Colonic mucosa (tissue), 4 donors: ENCODE measurements at regions not wholly inside any gene's neighbourhood (a gene's known extent, or its start where the extent isn't known, plus 50 kb on each side); places are given as distances from the start of the nearest gene placed in this dataset.

Experiments
- DNase-seq: peaks from one replicate; pipeline ENCODE4 v3.0.0-alpha.2; 2020
- H3K27ac ChIP-seq: fragments of 200-600 bp; one replicate; pipeline ENCODE4 v1.8.0; 2021
- H3K27me3 ChIP-seq: fragments of 200-600 bp; one replicate; pipeline ENCODE4 v1.8.0; 2021
- H3K36me3 ChIP-seq: fragments of 200-600 bp; one replicate; pipeline ENCODE4 v1.8.0; 2021
- H3K4me1 ChIP-seq: fragments of 200-600 bp; one replicate; pipeline ENCODE4 v1.8.0; 2021; ENCODE audit warnings: mild to moderate bottlenecking
- H3K4me3 ChIP-seq: fragments of 200-600 bp; one replicate; pipeline ENCODE4 v1.8.0; 2021
- H3K9ac ChIP-seq, 2 donors: one replicate each; pipeline ENCODE4 v1.7.0; 2013; ENCODE audit warnings: control low read depth in 2 of 2, low read depth in 2 of 2, low read length in 2 of 2
- H3K9me3 ChIP-seq: fragments of 200-600 bp; one replicate; pipeline ENCODE4 v1.8.0; 2021
- intact Hi-C: fragments of 100-400 bp; cut with DNase I; formaldehyde crosslinking; loops from one replicate; pipeline ENCODE4 v1.14.1; 2022
- TF ChIP-seq, protein P1 (sequence below): fragments of 200-600 bp; IDR thresholded peaks from one replicate; pipeline ENCODE4 v1.8.0; 2022; ENCODE audit warnings: antibody characterized with exemption, mild to moderate bottlenecking
- donor health status: healthy.
- donor health status: DM: no; HTN: no; CAD: no.
- donor health status: DM: no; HTN: no; CAD: no.

DNA sequence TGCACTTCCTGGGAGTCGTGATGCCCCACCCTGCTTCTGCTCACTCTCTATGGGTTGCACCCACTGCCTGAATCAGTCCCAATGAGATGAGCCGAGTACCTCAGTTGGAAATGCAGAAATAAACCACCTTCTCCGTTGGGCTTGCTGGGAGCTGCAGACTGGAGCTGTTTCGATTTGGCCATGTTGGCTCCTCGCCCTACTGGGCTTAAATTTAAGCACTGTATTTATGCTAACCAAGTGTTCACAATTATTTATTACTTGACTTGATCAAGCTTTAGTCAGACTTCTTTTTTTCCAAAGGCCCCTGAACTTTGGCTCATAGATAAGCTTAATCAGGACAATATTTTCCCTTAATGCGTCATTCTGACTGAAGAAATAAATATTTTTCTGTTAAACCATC lies 1072.4 kb upstream of the CDH9 start:
- intact Hi-C loops, result no loop called here
- no peak overlapping the region for H3K27ac ChIP-seq
- no peaks in the 10 kb centered on the region for H3K27me3 ChIP-seq
- no peaks in the 10 kb centered on the region for H3K9me3 ChIP-seq
- H3K4me1 ChIP-seq, result no peaks in the 10 kb centered on the region
- TF ChIP-seq, protein P1, sequence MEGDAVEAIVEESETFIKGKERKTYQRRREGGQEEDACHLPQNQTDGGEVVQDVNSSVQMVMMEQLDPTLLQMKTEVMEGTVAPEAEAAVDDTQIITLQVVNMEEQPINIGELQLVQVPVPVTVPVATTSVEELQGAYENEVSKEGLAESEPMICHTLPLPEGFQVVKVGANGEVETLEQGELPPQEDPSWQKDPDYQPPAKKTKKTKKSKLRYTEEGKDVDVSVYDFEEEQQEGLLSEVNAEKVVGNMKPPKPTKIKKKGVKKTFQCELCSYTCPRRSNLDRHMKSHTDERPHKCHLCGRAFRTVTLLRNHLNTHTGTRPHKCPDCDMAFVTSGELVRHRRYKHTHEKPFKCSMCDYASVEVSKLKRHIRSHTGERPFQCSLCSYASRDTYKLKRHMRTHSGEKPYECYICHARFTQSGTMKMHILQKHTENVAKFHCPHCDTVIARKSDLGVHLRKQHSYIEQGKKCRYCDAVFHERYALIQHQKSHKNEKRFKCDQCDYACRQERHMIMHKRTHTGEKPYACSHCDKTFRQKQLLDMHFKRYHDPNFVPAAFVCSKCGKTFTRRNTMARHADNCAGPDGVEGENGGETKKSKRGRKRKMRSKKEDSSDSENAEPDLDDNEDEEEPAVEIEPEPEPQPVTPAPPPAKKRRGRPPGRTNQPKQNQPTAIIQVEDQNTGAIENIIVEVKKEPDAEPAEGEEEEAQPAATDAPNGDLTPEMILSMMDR, result no peak
- H3K4me3 ChIP-seq, result no peak overlapping the region
- no peak for DNase-seq
- H3K9ac ChIP-seq, result no peak overlapping the region
- no peaks in the 10 kb centered on the region for H3K36me3 ChIP-seq

DNA sequence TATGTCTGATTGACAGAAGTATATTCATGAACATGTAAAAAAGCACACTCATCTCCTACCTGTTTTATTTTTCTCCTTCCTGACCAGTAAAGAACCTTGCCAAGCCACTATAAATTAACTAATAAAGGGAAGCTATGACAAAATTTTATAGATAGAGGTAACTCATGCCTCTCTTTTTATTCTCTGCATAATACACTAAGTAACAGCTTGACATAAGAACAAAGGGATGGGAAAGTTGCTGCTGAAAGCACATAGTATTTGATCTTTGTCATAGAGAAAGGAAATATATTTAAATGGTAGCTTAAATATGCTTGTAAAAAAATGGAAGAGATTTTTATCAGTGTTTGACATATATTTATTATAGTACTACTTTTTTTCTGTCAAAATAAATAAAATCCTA lies 1065.7 kb upstream of the CDH9 start:
- Histone ChIP-seq H3K27ac (no peak overlapping the region), H3K4me3 (no peak overlapping the region), H3K9me3 (no peaks in the 10 kb centered on the region), H3K36me3 (no peaks in the 10 kb centered on the region), H3K4me1 (no peaks in the 10 kb centered on the region), H3K9ac (no peak overlapping the region), H3K27me3 (no peaks in the 10 kb centered on the region)
- intact Hi-C loops, result no loop called here
- no peak for DNase-seq
- TF ChIP-seq, protein P1, result no peak

DNA sequence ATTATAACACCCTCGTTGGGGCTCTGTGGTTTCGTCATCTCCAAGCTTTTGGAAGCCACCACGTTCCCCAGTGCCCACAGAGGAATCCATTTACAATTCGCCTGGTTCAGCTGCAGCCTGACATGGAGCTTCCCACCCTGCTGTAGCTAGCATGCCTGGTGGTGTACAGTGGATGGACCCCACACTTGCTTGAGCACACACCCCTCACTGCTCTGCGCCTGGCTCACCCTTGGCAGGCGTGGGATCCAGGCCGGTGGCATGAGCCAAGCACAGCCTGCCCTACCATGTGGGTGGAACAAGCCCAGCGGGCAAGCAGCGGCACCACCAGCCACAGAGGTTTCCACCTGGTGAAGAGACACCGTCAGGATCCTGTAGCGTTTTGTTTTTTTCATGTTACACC lies 1045.7 kb upstream of the CDH9 start:
- no peak overlapping the region for H3K4me3 ChIP-seq
- H3K27ac ChIP-seq, result no peak overlapping the region
- intact Hi-C loops, result no loop called here
- H3K36me3 ChIP-seq, result no peaks in the 10 kb centered on the region
- no peaks in the 10 kb centered on the region for H3K27me3 ChIP-seq
- no peak overlapping the region for H3K9ac ChIP-seq
- no peak for DNase-seq
- TF ChIP-seq, protein P1, result no peak
- no peaks in the 10 kb centered on the region for H3K9me3 ChIP-seq
- H3K4me1 ChIP-seq, result no peaks in the 10 kb centered on the region

DNA sequence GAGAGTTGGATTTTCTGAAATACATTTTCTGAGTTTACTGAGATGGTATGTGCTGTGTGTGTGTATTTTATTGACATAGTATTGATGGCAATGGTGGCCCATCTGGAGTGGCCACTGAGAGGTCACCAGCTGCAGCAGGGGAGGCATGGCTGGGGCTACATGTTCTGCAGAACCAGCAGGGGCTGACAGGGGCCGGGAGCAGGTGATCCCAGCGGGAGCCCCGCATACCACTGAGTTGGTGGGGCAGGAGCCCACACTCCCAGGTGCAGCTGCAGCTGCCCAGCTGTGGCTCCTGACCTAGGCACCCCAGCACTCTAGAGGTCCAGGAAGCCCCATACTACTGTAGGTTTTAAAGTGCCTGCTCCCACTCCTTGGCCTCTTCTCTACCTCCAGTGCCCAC lies 1044.2 kb upstream of the CDH9 start:
- Histone ChIP-seq H3K27me3 (no peaks in the 10 kb centered on the region), H3K27ac (no peak overlapping the region), H3K9ac (no peak overlapping the region), H3K36me3 (no peaks in the 10 kb centered on the region), H3K4me3 (no peak overlapping the region), H3K9me3 (no peaks in the 10 kb centered on the region), H3K4me1 (no peaks in the 10 kb centered on the region)
- no peak for DNase-seq
- intact Hi-C loops, result no loop called here
- TF ChIP-seq, protein P1, result no peak

DNA sequence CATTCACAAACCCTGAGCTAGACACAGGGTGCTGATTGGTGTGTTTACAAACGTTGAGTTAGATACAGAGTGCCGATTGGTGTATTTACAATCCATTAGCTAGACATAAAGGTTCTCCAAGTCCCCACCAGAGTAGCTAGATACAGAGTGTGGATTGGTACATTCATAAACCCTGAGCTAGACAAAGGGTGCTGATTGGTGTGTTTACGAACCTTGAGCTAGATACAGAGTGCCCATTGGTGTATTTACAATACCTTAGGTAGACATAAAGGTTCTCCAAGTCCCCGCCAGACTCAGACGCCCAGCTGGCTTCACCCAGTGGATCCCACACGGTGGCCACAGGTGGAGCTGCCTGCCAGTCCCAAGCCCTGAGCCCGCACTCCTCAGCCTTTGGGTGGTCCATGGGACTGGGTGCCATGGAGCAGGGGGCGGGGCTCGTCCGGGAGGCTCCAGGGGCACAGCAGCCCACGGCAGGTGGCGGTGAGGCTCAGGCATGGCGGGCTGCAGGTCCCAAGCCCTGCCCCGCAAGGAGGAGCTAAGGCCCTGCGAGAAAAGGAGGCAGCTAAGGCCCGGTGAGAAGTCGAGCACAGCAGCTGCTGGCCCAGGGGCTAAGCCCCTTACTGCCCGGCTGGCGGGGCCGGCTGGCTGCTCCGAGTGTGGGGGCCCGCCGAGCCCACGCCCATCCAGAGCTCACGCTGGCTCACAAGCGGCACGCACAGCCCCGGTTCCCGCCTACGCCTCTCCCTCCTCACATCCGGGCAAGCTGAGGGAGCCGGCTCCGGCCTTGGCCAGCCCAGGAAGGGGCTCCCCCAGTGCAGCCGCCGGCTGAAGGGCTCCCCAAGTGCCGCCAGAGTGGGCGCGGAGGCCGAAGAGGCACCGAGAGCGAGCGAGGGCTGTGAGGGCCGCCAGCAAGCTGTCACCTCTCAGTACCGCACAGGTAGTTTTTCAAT lies 1039.2 kb upstream of the CDH9 start:
- Histone ChIP-seq H3K9me3 (no peaks in the 10 kb centered on the region), H3K36me3 (no peaks in the 10 kb centered on the region), H3K4me1 (no peaks in the 10 kb centered on the region), H3K27ac (no peak overlapping the region), H3K4me3 (no peak overlapping the region), H3K27me3 (no peaks in the 10 kb centered on the region), H3K9ac (no peak overlapping the region)
- DNase-seq, result no peak
- intact Hi-C loops, result no loop called here
- TF ChIP-seq, protein P1, result no peak
